GM23338 (cell line): ENCODE measurements at regions not wholly inside any gene's neighbourhood (a gene's known extent, or its start where the extent isn't known, plus 50 kb on each side); places are given as distances from the start of the nearest gene placed in this dataset.

ENCODE experiments used
- ATAC-seq: fragments of 200-7000 bp; cut with Tn5 transposase; 3 replicates; pipeline ENCODE4 v1.9.1; 2020
- DNase-seq: peaks from one replicate; pipeline ENCODE4 v3.0.0-alpha.2; 2015; ENCODE audit warnings: low spot score
- H2AFZ ChIP-seq: fragments of 200-600 bp; sonication (generic); 2 replicates; pipeline ENCODE4 v1.8.0; 2016; ENCODE audit warnings: antibody characterized with exemption, mild to moderate bottlenecking, moderate library complexity
- H3F3A ChIP-seq: fragments of 200-600 bp; sonication (generic); replicated peaks from 2 replicates; pipeline ENCODE4 v1.8.0; 2017; ENCODE audit warnings: antibody characterized with exemption, mixed run types, low read depth
- H3K27ac ChIP-seq: fragments of 200-600 bp; sonication (generic); 2 replicates; pipeline ENCODE4 v1.6.1; 2016; ENCODE audit warnings: low read depth
- H3K27me3 ChIP-seq: fragments of 200-600 bp; sonication (generic); 2 replicates; pipeline ENCODE4 v1.8.0; 2016; ENCODE audit warnings: mild to moderate bottlenecking, mixed run types, moderate library complexity; ENCODE audit not compliant: insufficient read depth
- H3K36me3 ChIP-seq: fragments of 200-600 bp; sonication (generic); 2 replicates; pipeline ENCODE4 v1.8.0; 2016; ENCODE audit warnings: mild to moderate bottlenecking; ENCODE audit not compliant: insufficient read depth
- H3K4me1 ChIP-seq: fragments of 200-600 bp; sonication (generic); 2 replicates; pipeline ENCODE4 v1.8.0; 2016; ENCODE audit warnings: mild to moderate bottlenecking, moderate library complexity; ENCODE audit not compliant: insufficient read depth
- H3K4me2 ChIP-seq: fragments of 200-600 bp; sonication (generic); 2 replicates; pipeline ENCODE4 v1.7.1; 2017; ENCODE audit warnings: mixed run types
- H3K4me3 ChIP-seq: fragments of 200-600 bp; sonication (generic); 2 replicates; pipeline ENCODE4 v1.6.1; 2016; ENCODE audit warnings: mixed run types
- H3K79me2 ChIP-seq: fragments of 200-600 bp; sonication (generic); replicated peaks from 2 replicates; pipeline ENCODE4 v1.8.0; 2017; ENCODE audit warnings: mild to moderate bottlenecking; ENCODE audit not compliant: insufficient read depth
- H3K9me2 ChIP-seq: fragments of 200-600 bp; sonication (generic); 2 replicates; pipeline ENCODE4 v1.8.0; 2017; ENCODE audit not compliant: insufficient read depth
- H4K20me1 ChIP-seq: fragments of 200-600 bp; sonication (generic); replicated peaks from 2 replicates; pipeline ENCODE4 v1.8.0; 2017; ENCODE audit warnings: mild to moderate bottlenecking; ENCODE audit not compliant: insufficient read depth
- H3K27ac Mint-ChIP-seq: 2 replicates; pipeline ENCODE4 v1.8.0; 2020; ENCODE audit warnings: inconsistent platforms, mild to moderate bottlenecking, moderate library complexity, mixed read lengths
- H3K27me3 Mint-ChIP-seq: 3 replicates; pipeline ENCODE4 v1.8.0; 2022; ENCODE audit warnings: low read depth, mild to moderate bottlenecking, moderate library complexity, mixed read lengths, inconsistent platforms; ENCODE audit not compliant: insufficient read depth, poor library complexity
- H3K36me3 Mint-ChIP-seq: 3 replicates; pipeline ENCODE4 v1.8.0; 2021; ENCODE audit warnings: low read depth, mild to moderate bottlenecking, inconsistent platforms, moderate library complexity, mixed read lengths
- H3K4me1 Mint-ChIP-seq: 3 replicates; pipeline ENCODE4 v1.8.0; 2020; ENCODE audit warnings: mild to moderate bottlenecking, inconsistent platforms, mixed read lengths
- H3K4me3 Mint-ChIP-seq: 3 replicates; pipeline ENCODE4 v1.8.0; 2021; ENCODE audit warnings: moderate library complexity, mild to moderate bottlenecking, inconsistent platforms, mixed read lengths
- H3K9me3 Mint-ChIP-seq: 3 replicates; pipeline ENCODE4 v1.8.0; 2020; ENCODE audit warnings: moderate library complexity, mild to moderate bottlenecking, inconsistent platforms, mixed read lengths
- CREB1 ChIP-seq: fragments of 250-450 bp; sonication (Bioruptor Pico); IDR thresholded peaks from 2 replicates; pipeline ENCODE4 v1.5.0; 2020; ENCODE audit warnings: low read depth, mild to moderate bottlenecking, moderate library complexity
- CTCF ChIP-seq, 2 experiments: fragments of 200-600 bp in 1 of 2; sonication (generic) in 1 of 2; conservative IDR thresholded peaks; 2 replicates each; pipeline versions ENCODE4 v1.5.1 to v1.6.1; 2016 to 2017; ENCODE audit warnings: antibody characterized with exemption in 2 of 2, low read depth in 2 of 2, mild to moderate bottlenecking in 2 of 2, moderate library complexity in 1 of 2
- ETS1 ChIP-seq: IDR thresholded peaks from 2 replicates; pipeline ENCODE4 v1.6.1; 2016; ENCODE audit warnings: antibody characterized with exemption
- EZH2 ChIP-seq: fragments of 200-600 bp; sonication (generic); IDR thresholded peaks from one replicate; pipeline ENCODE4 v1.8.0; 2017; ENCODE audit warnings: antibody characterized with exemption, mild to moderate bottlenecking, low read depth; ENCODE audit not compliant: unreplicated experiment
- EZH2phosphoT487 ChIP-seq: fragments of 200-600 bp; sonication (generic); IDR thresholded peaks from one replicate; pipeline ENCODE4 v1.8.1; 2018; ENCODE audit warnings: antibody characterized with exemption; ENCODE audit not compliant: unreplicated experiment
- JUNB ChIP-seq: IDR thresholded peaks from one replicate; pipeline ENCODE4 v1.6.1; 2016; ENCODE audit warnings: antibody characterized with exemption; ENCODE audit not compliant: unreplicated experiment
- NANOG ChIP-seq: IDR thresholded peaks from 2 replicates; pipeline ENCODE4 v1.6.1; 2016; ENCODE audit warnings: antibody characterized with exemption, borderline replicate concordance
- POLR2AphosphoS5 ChIP-seq: IDR thresholded peaks from 2 replicates; pipeline ENCODE4 v1.6.1; 2016; ENCODE audit warnings: antibody characterized with exemption, low read depth
- REST ChIP-seq: IDR thresholded peaks from one replicate; pipeline ENCODE4 v1.6.1; 2018; ENCODE audit warnings: antibody characterized with exemption; ENCODE audit not compliant: unreplicated experiment
- STAT1 ChIP-seq: IDR thresholded peaks from one replicate; pipeline ENCODE4 v1.6.1; 2016; ENCODE audit warnings: antibody characterized with exemption; ENCODE audit not compliant: unreplicated experiment
- ZNF114 ChIP-seq: fragments of 250-450 bp; sonication (Bioruptor Pico); IDR thresholded peaks from 2 replicates; pipeline ENCODE4 v1.5.0; 2020; ENCODE audit warnings: mild to moderate bottlenecking, moderate library complexity
- ZNF331 ChIP-seq: fragments of 250-450 bp; sonication (Bioruptor Pico); IDR thresholded peaks from 2 replicates; pipeline ENCODE4 v1.5.0; 2020; ENCODE audit warnings: low read depth, mild to moderate bottlenecking, moderate library complexity
- ZNF462 ChIP-seq: fragments of 250-450 bp; sonication (Bioruptor Pico); IDR thresholded peaks from 2 replicates; pipeline ENCODE4 v1.5.0; 2020; ENCODE audit warnings: mild to moderate bottlenecking, moderate library complexity

GRCh38 chr7:52911326-52911725, 124.1 kb upstream of the POM121L12 start:
- Histone ChIP-seq H3K27me3 (no peaks in the 10 kb centered on the region), H3K4me2 (no peak overlapping the region), H3K36me3 (peaks cover 11% of the 10 kb centered on the region), H3K79me2 (no peaks in the 10 kb centered on the region), H4K20me1 (no peaks in the 10 kb centered on the region), H3F3A (no peaks in the 10 kb centered on the region), H3K4me1 (peaks cover 6% of the 10 kb centered on the region), H3K27ac (no peak overlapping the region), H3K9me2 (no peaks in the 10 kb centered on the region), H2AFZ (no peak overlapping the region), H3K4me3 (no peak overlapping the region)
- Mint-ChIP-seq H3K4me1 (no peaks in the 10 kb centered on the region; the same call in 2 of the 3 replicates), H3K27ac (no peak overlapping the region), H3K4me3 (no peak overlapping the region), H3K9me3 (peaks cover 32% of the 10 kb centered on the region), H3K36me3 (peaks cover 40% of the 10 kb centered on the region), H3K27me3 (no peaks in the 10 kb centered on the region)
- TF ChIP-seq ZNF462 (CRISPR knock-in tag) (no peak), ETS1 (no peak), EZH2 (no peak), ZNF331 (no peak), ZNF114 (CRISPR knock-in tag) (no peak), STAT1 (no peak), NANOG (no peak), EZH2phosphoT487 (no peak), POLR2AphosphoS5 (no peak), CREB1 (CRISPR knock-in tag) (no peak), JUNB (no peak), REST (no peak), CTCF (conservative IDR thresholded peaks at IDR 0.05; ENCODE audit: low read depth in 2 of 2) (no peak)
- ATAC-seq = no peak
- DNase-seq = no peak
